ENCODE measurements at regions not wholly inside any gene's neighbourhood (a gene's known extent, or its start where the extent isn't known, plus 50 kb on each side); places are given as distances from the start of the nearest gene placed in this dataset.

- TF ChIP-seq CTCF (IDR thresholded peaks at IDR 0.05; ENCODE audit: low read depth, low read length, missing control alignments): no peak
- DNase-seq (ENCODE audit: extremely low read depth, low read depth): no peak
- no peak overlapping the region for H3K4me3 ChIP-seq (replicated peaks; ENCODE audit: low read depth, low read length)
Measured at GRCh38 chr15:25545017-25545416, 106.2 kb upstream of the UBE3A start.

DNA sequence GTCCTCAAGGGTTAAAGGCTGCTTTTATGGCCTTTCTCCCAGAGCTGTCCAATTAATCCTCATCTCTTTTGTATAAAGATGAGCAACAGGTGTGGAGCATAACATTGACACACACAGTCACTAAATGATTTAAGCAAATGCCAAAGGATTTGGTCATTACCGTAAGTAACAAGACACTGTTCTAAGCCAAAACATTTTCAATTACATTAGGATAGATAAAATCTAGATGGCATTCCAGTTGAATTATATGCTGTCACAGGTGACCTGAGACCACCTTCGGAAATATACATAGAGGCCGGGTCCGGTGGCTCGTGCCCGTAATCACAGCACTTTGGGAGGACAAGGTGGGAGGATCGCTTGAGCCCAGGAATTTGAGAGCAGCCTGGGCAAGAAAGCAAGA is 105.3 kb upstream of the UBE3A start:
- H3K4me3 ChIP-seq (replicated peaks; ENCODE audit: low read depth, low read length): no peak overlapping the region
- TF ChIP-seq CTCF (IDR thresholded peaks at IDR 0.05; ENCODE audit: low read depth, low read length, missing control alignments): no peak
- DNase-seq (ENCODE audit: extremely low read depth, low read depth): no peak

- peak; percentile 1 for DNase-seq (ENCODE audit: extremely low read depth, low read depth)
- TF ChIP-seq CTCF (IDR thresholded peaks at IDR 0.05; ENCODE audit: low read depth, low read length, missing control alignments): no peak
Measured at GRCh38 chr15:25543196-25543595, 104.4 kb upstream of the UBE3A start.

GRCh38 chr15:25541228-25541627 is 102.4 kb upstream of the UBE3A start:
- H3K4me3 ChIP-seq (replicated peaks; ENCODE audit: low read depth, low read length): no peak overlapping the region
- no peak for DNase-seq (ENCODE audit: extremely low read depth, low read depth)
- no peak for TF ChIP-seq CTCF (IDR thresholded peaks at IDR 0.05; ENCODE audit: low read depth, low read length, missing control alignments)

More at GRCh38 chr15:25543196-25543595, 104.4 kb upstream of the UBE3A start:
- no peak overlapping the region for H3K4me3 ChIP-seq (replicated peaks; ENCODE audit: low read depth, low read length)

DNA sequence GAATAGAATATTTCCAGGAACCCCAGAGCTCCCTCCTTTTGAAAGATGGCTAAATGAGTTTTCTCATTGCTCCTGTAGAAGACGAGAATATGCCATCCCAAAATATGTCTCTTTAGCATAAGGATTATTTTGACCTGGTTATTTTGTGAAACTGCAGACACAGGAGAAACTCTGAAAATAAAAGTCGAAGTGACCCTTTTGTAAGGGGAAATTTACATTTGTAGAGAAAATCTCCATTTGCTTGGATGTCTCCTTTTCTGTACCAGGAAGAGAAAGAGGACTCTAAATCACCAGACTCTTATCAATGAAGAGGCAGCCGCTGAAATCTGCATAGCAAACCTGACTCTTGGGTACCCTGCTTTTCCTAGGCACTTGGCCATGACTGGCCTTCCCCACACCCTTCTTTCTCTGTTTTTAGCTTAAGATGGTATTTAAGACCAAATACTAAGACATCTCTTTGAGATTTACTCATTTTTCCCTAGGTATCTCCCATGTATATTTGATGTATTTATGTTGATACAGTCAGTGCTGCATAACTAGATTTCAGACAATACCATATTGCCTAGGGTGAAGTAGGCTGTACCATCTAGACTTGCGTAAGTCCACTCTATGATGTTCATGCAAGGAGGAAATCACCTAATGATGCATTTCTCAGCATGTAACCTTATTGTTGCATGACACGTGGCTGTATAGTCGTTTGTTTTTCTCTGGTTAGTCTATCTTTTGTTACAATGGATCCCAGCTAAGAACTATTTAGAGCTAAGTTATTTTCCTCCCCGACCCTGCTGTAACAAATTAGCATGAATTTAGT is 98.2 kb upstream of the UBE3A start:
- TF ChIP-seq CTCF (IDR thresholded peaks at IDR 0.05; ENCODE audit: low read depth, low read length, missing control alignments): no peak
- no peak for DNase-seq (ENCODE audit: extremely low read depth, low read depth)

DNA sequence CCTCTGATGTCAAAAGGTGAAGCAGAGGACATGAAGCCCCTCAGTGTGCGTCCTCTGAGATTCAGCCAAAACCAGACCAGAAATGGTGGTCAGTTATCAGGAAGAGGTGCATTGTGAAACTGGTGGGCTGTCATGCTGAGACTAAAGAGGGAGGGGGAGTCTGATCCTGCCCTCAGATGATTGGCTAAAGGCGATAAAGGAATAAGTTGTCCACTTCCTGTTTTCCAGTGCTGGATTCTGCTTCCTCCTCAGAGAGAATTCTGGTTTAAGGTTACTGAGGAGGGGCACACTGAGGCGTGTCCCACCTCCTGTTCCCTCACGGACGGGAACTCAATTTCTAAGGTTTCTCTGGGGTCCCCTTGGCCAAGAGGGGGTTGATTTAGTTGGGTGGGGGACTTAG is 97.0 kb upstream of the UBE3A start:
- no peak for TF ChIP-seq CTCF (IDR thresholded peaks at IDR 0.05; ENCODE audit: low read depth, low read length, missing control alignments)
- no peak for DNase-seq (ENCODE audit: extremely low read depth, low read depth)
- H3K4me3 ChIP-seq (replicated peaks; ENCODE audit: low read depth, low read length): no peak overlapping the region

More for the DNA sequence above, 98.2 kb upstream of the UBE3A start:
- H3K4me3 ChIP-seq (replicated peaks; ENCODE audit: low read depth, low read length): no peak overlapping the region
